SK-N-SH (cell line): ENCODE measurements at regions not wholly inside any gene's neighbourhood (a gene's known extent, or its start where the extent isn't known, plus 50 kb on each side); places are given as distances from the start of the nearest gene placed in this dataset.

Source experiments
- CTCF ChIA-PET: fragments of 300-600, 350-600 bp; formaldehyde crosslinking; extraction: SDS; loops from one replicate; lab custom pipeline; 2021; lab: Yijun Ruan, JAX
- POLR2A ChIA-PET: fragments of 350-600 bp; sonication (Branson Sonifier 250); formaldehyde crosslinking; extraction: SDS; loops from one replicate; lab custom pipeline; 2020; ENCODE audit warnings: antibody characterized with exemption, inconsistent platforms; lab: Yijun Ruan, JAX
- DNase-seq: peaks from one replicate; pipeline ENCODE4 v3.0.0; 2012
- H2AFZ ChIP-seq: fragments of 200-600 bp; sonication (generic); 2 replicates; pipeline ENCODE4 v1.8.1; 2016; ENCODE audit warnings: antibody characterized with exemption, mild to moderate bottlenecking, low read depth
- H3F3A ChIP-seq: fragments of 200-600 bp; sonication (generic); replicated peaks from 2 replicates; pipeline ENCODE3; 2016; ENCODE audit warnings: antibody characterized with exemption, mild to moderate bottlenecking; ENCODE audit not compliant: insufficient read depth
- H3K27ac ChIP-seq, 2 experiments: fragments of 200-500 bp in 1 of 2; fragments of 200-600 bp in 1 of 2; sonication (Bioruptor generic) in 1 of 2; sonication (generic), shearing (Covaris generic) in 1 of 2; 2 replicates each; pipeline versions ENCODE4 v1.5.1 to v1.6.1; 2014 to 2016; ENCODE audit warnings: low read depth in 2 of 2, inconsistent platforms in 1 of 2, low read length in 1 of 2, mild to moderate bottlenecking in 1 of 2, mixed read lengths in 1 of 2
- H3K27me3 ChIP-seq: fragments of 200-600 bp; sonication (generic), shearing (Covaris generic); 2 replicates; pipeline ENCODE4 v1.6.1; 2016; ENCODE audit warnings: mixed run types; ENCODE audit not compliant: insufficient read depth
- H3K36me3 ChIP-seq, 2 experiments: fragments of 200-500 bp in 1 of 2; fragments of 200-600 bp in 1 of 2; sonication (Bioruptor generic) in 1 of 2; sonication (generic) in 1 of 2; replicated peaks in 1 of 2; 2 replicates each; pipeline versions ENCODE3 to v1.5.1; 2014 to 2016; ENCODE audit warnings: low read length in 1 of 2, mild to moderate bottlenecking in 1 of 2; ENCODE audit not compliant: insufficient read depth in 2 of 2, control insufficient read depth in 1 of 2
- H3K4me1 ChIP-seq, 2 experiments: fragments of 200-500 bp in 1 of 2; fragments of 200-600 bp in 1 of 2; sonication (Bioruptor generic) in 1 of 2; sonication (generic), shearing (Covaris generic) in 1 of 2; 2 replicates each; pipeline versions ENCODE4 v1.5.1 to v1.6.1; 2014 to 2016; ENCODE audit warnings: low read depth in 1 of 2, low read length in 1 of 2, mixed run types in 1 of 2; ENCODE audit not compliant: insufficient read depth in 2 of 2, control insufficient read depth in 1 of 2
- H3K4me2 ChIP-seq: fragments of 200-600 bp; sonication (generic), shearing (Covaris generic); 2 replicates; pipeline ENCODE4 v1.6.1; 2017; ENCODE audit warnings: mixed run types
- H3K4me3 ChIP-seq, 2 experiments: fragments of 200-500 bp in 1 of 2; fragments of 200-600 bp in 1 of 2; sonication (Bioruptor generic) in 1 of 2; sonication (generic), shearing (Covaris generic) in 1 of 2; 2 replicates each; pipeline versions ENCODE4 v1.5.1 to v1.8.1; 2014 to 2016; ENCODE audit warnings: low read depth in 2 of 2, inconsistent platforms in 1 of 2, low read length in 1 of 2, mild to moderate bottlenecking in 1 of 2, mixed read lengths in 1 of 2, moderate library complexity in 1 of 2
- H3K79me2 ChIP-seq: fragments of 200-600 bp; sonication (generic); 2 replicates; pipeline ENCODE4 v1.8.1; 2017; ENCODE audit warnings: mild to moderate bottlenecking; ENCODE audit not compliant: insufficient read depth
- H3K9ac ChIP-seq: fragments of 200-600 bp; sonication (generic); 2 replicates; pipeline ENCODE4 v1.6.1; 2017; ENCODE audit warnings: mixed run types
- H3K9me2 ChIP-seq: fragments of 200-600 bp; sonication (generic); 2 replicates; pipeline ENCODE4 v1.6.1; 2017; ENCODE audit warnings: mixed run types
- H3K9me3 ChIP-seq: fragments of 200-600 bp; sonication (generic); 2 replicates; pipeline ENCODE4 v1.6.1; 2017; ENCODE audit warnings: mixed run types, mild to moderate bottlenecking, moderate library complexity
- H4K20me1 ChIP-seq: fragments of 200-600 bp; sonication (generic); 2 replicates; pipeline ENCODE4 v1.6.1; 2017; ENCODE audit warnings: mild to moderate bottlenecking, mixed run types; ENCODE audit not compliant: insufficient read depth
- CHD2 ChIP-seq: fragments of 150-350 bp; IDR thresholded peaks from 2 replicates; pipeline ENCODE4 v1.6.1; 2018; ENCODE audit warnings: low read length; ENCODE audit not compliant: partially characterized antibody
- GABPA ChIP-seq: IDR thresholded peaks from 2 replicates; pipeline ENCODE4 v1.4.0; 2012; ENCODE audit warnings: low read depth, mild to moderate bottlenecking
- GATA2 ChIP-seq: sonication (generic); formaldehyde crosslinking; IDR thresholded peaks from 2 replicates; pipeline ENCODE4 v1.5.0; 2020; ENCODE audit warnings: mild to moderate bottlenecking, missing genetic modification reagents
- IRF3 ChIP-seq: fragments of 150-350 bp; IDR thresholded peaks from 2 replicates; pipeline ENCODE4 v1.6.1; 2016; ENCODE audit warnings: mild to moderate bottlenecking, low read depth, low read length
- JUND ChIP-seq: IDR thresholded peaks from 2 replicates; pipeline ENCODE4 v1.4.0; 2012
- MXI1 ChIP-seq: IDR thresholded peaks from 2 replicates; pipeline ENCODE4 v1.6.1; 2012; ENCODE audit warnings: mild to moderate bottlenecking, low read depth, low read length, improper control_type of control experiment
- PBX3 ChIP-seq: IDR thresholded peaks from 2 replicates; pipeline ENCODE4; 2012
- REST ChIP-seq: IDR thresholded peaks from 2 replicates; pipeline ENCODE4 v1.6.1; 2012; ENCODE audit warnings: mild to moderate bottlenecking, low read depth, low read length, moderate library complexity
- RXRA ChIP-seq: IDR thresholded peaks from 2 replicates; pipeline ENCODE4 v1.4.0; 2012; ENCODE audit warnings: low read depth, mild to moderate bottlenecking, borderline replicate concordance
- SIN3A ChIP-seq: IDR thresholded peaks from 2 replicates; pipeline ENCODE4 v1.6.1; 2012; ENCODE audit warnings: low read depth, mild to moderate bottlenecking, low read length, moderate library complexity, borderline replicate concordance
- SMC3 ChIP-seq: IDR thresholded peaks from 2 replicates; pipeline ENCODE4 v1.6.1; 2012; ENCODE audit warnings: low read depth, low read length, improper control_type of control experiment
- TCF12 ChIP-seq: IDR thresholded peaks from 2 replicates; pipeline ENCODE4 v1.4.0; 2012
- TEAD4 ChIP-seq: IDR thresholded peaks from 2 replicates; pipeline ENCODE4 v1.4.0; 2012; ENCODE audit warnings: mild to moderate bottlenecking, borderline replicate concordance; ENCODE audit not compliant: insufficient read depth
- USF2 ChIP-seq: fragments of 150-350 bp; IDR thresholded peaks from 2 replicates; pipeline ENCODE4 v1.6.1; 2017; ENCODE audit warnings: antibody characterized with exemption, low read length, low read depth, borderline replicate concordance
- ZBTB33 ChIP-seq: IDR thresholded peaks from 2 replicates; pipeline ENCODE4 v1.4.0; 2012; ENCODE audit warnings: low read depth, borderline replicate concordance
- WGBS: methylation state at CpG from one replicate; pipeline ENCODE4 v1.1.6; 2017; ENCODE audit warnings: low lambda C conversion rate; 5-methylcytosine and 5-hydroxymethylcytosine counted together

GRCh38 chr1:228848406-228848805 is 113.1 kb downstream of the RHOU start (continued):
- no peak for TF ChIP-seq TCF12
- TF ChIP-seq CHD2 = no peak
- no peak for TF ChIP-seq GATA2 (CRISPR knock-in tag)
- no peak for TF ChIP-seq ZBTB33

- H3K36me3 ChIP-seq = no peaks in the 10 kb centered on the region
- H3K27me3 ChIP-seq = no peaks in the 10 kb centered on the region
- H3K9me2 ChIP-seq = no peaks in the 10 kb centered on the region
- no peak overlapping the region for H2AFZ ChIP-seq
- POLR2A ChIA-PET = no interaction called here
- no peak for TF ChIP-seq TEAD4
- no peak for TF ChIP-seq PBX3
- no peak for TF ChIP-seq SMC3
- no peak for TF ChIP-seq JUND
- no peak for TF ChIP-seq GABPA
- TF ChIP-seq IRF3 = no peak
- TF ChIP-seq SIN3A = no peak
- no peak for TF ChIP-seq REST
- no peak for TF ChIP-seq MXI1
- no peak for TF ChIP-seq RXRA
- no peak for TF ChIP-seq USF2
- TF ChIP-seq, all 33 proteins: peak for 0
- H3K4me3 ChIP-seq = no peak overlapping the region
- CTCF ChIA-PET = no interaction called here
- WGBS = 75% methylated on average over 3 of the region's 3 CpGs
- H3K79me2 ChIP-seq = no peaks in the 10 kb centered on the region
- H3K27ac ChIP-seq = no peak overlapping the region
- H4K20me1 ChIP-seq = no peaks in the 10 kb centered on the region
- H3K4me1 ChIP-seq = peaks cover 0 to 2% of the 10 kb centered on the region in 2 experiments; a peak in 1 of 4 replicates
- H3K9me3 ChIP-seq = no peaks in the 10 kb centered on the region
- no peak overlapping the region for H3K4me2 ChIP-seq
- no peaks in the 10 kb centered on the region for H3F3A ChIP-seq
- no peak overlapping the region for H3K9ac ChIP-seq
- DNase-seq = no peak
Observed at GRCh38 chr1:228849011-228849541, 113.8 kb downstream of the RHOU start.
